ENCODE measurements at regions not wholly inside any gene's neighbourhood (a gene's known extent, or its start where the extent isn't known, plus 50 kb on each side); places are given as distances from the start of the nearest gene placed in this dataset.
"Not testable (repeated sequence)": the region's sequence is repeated elsewhere in the genome, so short reads cannot be mapped to it uniquely, and the experiment has no call there.

DNA sequence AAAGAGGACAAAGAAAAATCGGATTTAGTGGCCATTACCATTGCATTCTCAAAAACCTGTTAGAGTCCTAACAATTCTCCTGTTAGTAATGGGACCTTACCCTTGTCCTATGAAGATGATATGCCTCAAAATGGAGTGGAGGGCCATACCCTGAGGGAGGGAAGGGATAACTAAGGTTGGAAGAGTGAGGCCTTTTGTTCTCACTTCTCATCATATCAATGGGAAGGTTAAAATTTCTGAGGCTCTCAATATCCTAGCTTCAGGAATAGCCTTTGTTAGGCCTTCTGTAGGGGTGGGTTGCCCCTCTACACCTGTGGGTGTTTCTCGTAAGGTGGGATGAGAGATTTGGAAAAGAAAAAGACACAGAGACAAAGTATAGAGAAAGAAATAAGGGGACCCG lies 109.4 kb upstream of the SGIP1 start:
- DNase-seq: not testable (repeated sequence)

DNA sequence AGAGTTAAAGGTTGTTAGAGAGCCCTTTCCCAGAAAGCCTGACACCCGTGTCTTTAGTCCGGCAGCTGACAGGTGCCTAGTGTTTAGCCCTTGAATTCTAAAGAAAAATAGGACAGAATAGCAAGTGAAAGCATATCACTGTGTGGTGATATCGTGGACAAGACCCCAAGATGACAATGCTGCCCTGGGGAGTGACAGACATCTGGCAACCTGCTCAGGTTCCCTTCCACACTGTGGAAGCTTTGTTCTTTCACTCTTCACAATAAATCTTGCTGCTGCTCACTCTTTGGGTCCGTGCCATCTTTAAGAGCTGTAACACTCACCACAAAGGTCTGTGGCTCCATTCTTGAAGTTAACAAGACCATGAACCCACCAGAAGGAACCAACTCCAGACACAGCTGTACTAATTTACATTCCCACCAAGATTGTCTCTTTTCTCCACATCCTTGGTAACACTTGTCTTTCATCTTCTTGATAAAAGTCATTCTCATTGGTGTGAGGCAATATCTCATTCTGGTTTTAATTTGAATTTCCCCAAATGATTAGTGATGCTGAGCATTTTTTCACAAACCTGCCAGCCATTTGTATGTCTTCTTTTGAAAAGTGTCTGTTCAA lies 107.6 kb upstream of the SGIP1 start:
- DNase-seq: no peak

DNA sequence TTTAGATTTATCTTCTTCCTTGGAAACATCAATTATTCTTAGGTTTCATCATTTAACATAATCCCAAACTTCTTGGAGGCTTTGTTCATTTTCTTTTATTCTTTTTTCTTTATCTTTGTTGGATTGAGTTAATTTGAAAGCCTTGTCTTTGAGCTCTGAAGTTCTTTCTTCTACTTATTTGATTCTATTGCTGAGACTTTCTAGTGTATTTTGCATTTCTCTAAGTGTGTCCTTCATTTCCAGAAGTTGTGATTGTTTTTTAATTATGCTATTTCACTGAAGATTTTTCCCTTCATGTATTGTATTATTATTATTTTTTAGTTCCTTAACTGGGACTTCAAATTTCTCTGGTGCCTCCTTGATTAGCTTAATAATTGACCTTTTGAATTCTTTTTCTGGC lies 103.1 kb upstream of the SGIP1 start:
- not testable (repeated sequence) for DNase-seq

DNA sequence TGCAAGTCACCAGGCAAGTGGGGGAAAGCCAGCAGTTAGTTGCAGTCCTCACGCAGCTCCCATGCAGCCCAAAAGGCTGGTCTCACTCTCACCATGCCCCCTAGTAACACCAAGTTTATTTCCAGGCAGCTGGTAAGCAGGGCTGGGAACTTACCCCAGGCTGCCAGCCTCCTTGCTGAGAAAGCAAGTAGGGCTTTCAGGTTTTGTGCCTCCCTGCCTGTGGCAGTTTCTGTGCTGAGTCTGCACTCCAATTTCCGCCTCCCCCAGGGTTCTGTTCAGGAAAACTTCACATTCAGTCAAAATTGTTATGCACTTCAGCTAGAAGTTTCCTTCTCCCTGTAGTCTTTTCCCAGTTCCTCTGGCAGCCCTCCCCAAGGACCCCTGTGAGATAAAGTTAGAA lies 102.0 kb upstream of the SGIP1 start:
- DNase-seq: no peak

DNA sequence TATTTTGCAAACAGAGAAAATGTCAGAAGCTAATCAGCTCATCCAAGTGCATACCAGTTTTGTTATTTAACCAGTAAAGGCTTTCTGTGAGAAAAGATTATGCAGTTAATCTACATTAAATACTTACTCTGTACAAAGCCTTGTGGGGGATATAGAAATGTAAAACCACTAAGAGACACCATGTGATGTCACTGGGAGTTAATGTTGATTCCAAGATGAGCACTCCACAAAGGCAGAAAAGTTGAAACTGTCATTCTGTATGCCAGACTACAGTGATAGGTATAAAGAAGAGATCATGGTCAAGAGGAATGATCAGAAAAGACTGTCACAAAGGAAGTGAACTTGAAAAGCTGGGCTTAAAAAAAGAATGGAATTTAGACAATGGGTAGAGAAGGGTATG lies 100.3 kb upstream of the SGIP1 start:
- no peak for DNase-seq

DNA sequence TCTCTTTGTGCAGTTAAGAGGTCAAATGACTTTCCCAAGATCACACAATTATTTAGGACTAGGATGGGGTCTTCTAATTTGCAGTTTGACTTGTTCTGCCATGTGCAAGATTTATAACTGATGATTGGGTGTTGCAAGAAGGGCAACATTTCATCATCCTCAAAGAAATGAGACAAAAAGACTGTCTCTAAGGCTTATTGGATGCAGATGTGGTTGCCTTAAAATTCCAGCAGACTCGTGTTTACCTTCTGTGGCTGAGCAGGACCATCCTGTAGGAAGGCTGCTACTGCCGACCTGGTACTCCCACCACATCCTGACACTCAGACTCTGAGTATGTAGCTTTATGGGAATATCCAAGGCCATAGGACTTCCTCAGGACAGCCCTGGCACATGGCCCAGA lies 99.9 kb upstream of the SGIP1 start:
- DNase-seq: no peak

DNA sequence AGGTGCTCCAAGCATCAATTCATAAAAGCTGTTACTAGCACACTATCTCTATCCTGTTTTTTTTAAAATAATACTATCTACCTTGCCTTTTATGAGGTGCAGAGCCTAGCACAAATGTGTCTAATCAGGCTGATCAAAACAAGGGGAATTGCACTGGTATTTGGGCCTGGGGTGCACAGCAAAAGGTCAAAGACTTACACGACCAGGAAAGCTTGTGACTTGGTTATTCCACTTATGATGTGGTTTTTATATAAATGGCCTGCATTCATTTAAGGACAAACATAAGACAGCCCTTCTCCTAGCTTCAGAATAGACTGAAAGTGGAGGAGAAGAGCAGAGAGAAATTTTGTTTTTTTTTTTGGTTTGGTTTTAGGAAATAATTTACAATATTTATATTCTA lies 98.4 kb upstream of the SGIP1 start:
- no peak for DNase-seq

DNA sequence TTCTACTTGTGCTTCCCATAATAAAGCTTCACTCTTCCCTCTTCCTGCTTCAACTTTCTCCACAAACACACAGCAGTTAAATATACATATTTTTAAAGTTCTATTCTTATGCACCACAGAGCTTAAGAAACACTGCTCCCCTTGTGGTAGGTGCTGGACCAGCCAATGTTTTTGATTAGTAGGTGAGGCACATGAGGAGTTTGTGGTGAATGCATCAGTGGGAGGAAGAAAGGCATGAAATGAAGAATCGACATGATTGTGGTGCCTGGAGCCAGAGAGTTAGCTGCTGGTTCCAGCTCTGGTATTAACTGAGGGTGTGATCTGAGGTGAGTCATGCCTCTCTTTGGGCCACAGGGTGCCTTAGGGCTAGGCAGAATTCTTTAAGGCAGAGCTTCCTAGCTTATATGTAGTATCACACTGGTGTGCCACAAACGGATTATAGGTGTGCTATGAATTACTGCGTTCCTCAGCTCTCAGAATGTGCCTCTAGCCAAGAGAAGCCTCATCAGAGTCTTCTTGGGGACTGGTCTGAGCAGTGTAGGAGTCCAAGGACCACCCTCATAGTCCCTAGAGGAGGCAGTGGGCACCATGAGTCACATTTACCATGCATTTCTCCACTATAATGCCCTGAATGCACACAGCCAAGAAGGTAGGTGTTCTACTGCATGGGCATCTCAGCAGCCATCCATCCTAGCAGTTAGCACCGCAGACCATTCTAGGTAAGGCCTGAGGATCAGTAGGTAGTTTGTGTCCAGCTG lies 97.4 kb upstream of the SGIP1 start:
- peak; percentile 74 for DNase-seq

DNA sequence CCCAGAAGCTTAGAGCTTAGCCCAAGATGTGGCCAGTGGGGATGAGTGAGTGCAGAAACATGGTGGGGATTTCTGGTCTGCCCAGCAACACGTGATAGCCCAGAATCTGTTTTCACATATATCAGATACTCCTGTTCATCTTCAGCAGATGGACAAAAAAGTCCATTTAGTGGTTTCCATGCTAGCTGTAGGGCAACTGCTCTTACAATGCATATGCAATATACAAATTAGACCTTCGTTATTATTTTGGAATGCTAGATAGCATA lies 96.9 kb upstream of the SGIP1 start:
- DNase-seq: no peak

DNA sequence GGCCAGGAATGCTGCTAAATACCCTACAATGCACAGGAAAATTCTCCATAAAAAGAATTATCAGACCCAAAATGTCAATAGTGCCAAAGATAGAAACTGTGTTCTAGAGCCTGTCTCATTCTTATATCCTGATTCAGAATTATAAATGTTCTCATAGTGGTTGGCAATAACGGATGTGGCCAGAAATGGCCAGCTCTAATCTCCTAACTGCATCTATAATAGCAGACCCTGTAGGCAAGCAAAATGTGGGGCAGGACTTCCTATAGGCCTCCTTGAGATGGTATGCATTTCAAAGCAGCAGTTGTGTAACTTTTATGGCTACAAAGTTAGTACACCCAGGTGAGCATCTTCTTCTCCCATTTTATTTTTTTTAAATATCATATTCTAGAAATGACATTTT lies 95.9 kb upstream of the SGIP1 start:
- no peak for DNase-seq

DNA sequence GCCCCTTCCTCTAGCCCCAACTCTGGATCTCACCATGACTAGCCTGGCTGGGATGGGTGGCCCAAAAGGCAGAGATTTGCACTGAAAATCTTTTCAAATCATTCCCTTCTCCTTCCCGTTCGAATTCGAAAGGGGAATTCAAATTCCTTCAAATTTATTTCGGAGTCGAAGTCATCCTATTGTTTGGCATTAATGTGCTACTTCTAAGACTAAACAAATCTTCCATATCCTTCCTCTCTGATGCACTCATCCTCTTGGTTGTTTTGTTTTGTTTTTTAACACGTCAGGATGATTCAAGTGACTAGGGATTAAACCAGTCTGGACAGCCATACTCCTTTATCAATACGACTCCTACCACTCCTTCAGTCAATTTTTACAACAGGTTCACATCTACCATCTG lies 95.5 kb upstream of the SGIP1 start:
- DNase-seq: peak; percentile 15

DNA sequence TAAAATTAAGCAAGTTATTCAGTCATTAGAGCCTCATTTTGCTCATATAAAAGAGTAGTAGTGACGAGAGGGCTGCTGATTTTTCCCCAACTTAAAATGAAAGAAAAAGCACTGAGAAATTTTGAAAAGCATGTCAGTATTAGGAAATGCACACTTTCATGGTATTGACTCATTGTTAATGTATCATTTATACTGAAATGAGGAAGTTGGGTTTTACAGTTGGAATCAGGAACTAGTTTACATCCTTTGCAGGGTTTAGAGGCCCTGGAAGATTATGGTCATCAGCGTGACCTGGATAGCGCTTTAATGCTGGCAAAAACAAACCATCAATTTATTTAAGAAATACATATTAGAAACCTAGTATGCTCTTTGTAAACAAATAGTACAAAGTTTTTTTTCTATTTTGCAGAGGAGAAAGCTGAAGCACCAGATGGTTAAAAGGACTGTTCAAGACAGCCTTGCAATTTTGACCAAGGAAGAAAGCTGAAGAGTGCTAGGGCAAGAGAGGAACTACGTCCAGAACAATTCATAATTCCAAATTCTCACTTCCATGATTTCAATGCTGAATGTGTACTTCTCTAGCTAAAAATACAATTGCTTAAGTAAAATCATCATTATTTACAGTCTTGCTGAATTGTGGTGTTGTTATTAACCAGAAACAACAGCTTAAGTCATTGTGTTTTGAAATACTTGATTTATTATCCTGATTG lies 94.8 kb upstream of the SGIP1 start:
- no peak for DNase-seq

DNA sequence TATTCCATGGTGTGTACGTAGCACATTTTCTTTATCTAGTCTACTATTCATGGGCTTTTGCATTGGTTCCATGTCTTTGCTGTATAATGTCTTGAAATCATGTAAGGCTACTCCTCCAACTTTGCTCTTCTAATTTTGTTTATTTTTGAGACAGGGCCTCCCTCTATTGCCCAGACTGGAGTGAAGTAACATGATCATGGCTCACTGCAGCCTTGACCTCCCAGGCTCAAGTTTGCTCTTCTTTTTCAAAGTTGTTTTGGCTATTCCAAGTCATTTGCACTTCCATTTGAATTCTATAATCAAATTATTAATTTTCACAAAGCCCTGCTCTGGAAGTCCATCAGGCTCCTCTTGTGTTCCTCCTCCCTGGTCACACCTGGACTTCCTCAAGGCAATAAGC lies 90.2 kb upstream of the SGIP1 start:
- DNase-seq: no peak

DNA sequence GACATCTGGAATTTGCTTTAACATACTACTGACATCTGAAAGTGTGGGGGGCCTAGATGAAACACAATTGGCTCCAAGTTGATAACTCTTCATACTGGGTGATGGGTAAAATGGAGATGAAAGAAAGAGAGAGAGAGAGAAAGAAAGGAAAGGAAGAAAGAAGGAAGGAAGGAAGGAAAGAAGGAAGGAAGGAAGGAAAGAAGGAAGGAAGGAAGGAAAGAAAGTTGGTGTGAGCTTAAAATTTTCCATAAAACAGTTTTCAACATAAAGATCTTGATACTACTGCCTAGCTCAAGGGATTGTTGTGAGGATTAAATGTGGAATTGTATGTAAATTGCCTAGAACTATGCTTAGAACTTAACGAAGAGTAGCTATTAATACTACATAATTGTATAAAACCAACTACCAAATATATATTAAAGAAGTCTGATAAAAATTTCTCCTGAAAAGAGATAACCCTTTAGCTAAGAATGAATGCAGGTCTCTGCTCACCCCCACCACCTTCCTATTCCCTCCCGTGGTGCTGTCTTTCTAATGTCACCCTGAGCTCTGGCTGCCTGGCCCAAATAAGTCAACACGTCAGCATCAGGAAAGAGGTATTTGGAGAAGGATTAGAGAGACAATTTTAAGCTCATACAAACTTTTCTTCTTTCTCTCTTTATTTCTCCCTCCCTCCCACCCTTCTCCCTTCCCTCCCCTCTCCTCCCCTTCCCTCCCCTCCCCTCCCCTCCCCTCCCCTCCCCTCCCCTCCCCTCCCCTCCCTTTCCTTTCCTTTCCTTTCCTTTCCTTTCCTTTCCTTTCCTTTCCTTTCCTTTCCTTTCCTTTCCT lies 89.3 kb upstream of the SGIP1 start:
- DNase-seq: no peak

DNA sequence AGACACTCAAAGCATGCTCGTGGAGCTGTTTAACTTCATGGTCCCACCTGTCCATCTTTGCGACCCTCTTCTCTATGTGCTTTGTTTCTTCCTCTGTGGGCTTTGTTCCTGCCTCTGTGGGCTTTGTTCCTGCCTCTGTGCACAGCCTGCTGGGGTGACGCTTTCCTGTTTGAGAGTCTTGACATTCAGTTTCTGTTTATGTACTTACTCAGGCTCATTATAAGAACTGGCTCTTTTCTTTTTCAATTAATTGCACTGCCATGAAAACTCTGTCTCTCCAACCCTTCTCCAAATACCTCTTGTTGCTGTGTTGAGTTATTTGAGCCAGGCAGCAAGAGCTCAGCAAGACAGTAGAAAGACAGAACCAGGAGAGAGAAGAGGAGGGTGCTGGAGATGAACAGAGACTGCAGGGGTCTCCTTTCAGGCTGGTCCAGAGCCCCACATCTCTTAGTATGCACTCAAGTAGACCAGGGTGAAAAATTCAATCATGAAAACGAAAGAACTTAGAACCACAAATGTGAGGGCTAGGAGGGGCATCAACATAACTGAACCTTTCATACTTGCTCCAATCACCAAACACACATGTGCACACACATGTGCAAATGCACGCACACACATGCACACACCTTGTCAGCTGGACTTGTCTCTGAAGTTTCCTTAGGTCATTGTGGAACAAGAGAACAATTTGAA lies 88.3 kb upstream of the SGIP1 start:
- DNase-seq: peak; percentile 70

DNA sequence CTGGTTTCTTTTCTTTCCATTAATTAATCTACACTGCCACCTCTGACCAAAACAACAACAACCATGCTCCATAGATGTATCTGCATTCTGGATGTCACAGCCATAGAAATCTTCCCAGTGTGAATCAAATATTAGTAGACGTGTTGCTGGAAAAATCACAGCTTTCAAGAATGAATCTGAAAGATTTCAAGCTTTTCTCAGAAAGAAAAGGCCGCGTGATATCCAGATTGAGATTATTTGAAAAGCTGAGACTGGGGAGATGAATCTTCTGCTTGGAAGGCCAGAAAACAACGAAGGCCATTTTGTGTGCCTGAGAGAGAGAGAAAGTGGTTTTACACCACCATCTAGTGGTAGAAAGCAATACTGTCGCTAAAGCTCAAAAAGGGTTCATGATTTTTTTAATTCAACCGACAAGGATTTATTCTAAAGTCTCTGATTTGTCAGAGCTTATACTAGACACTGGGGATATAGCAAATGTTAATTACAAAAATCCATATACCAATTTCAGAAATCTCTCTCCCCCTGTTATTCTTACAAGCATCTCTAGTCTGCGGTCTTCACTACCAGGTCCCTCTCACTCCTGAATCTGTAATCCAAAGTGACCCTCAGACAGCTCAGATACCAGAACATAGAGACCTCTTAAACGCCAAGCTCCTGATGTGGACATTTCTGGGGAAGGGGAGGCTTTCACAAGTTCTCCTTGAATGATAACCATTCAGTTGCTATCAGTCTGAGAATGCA lies 87.5 kb upstream of the SGIP1 start:
- DNase-seq: peak; percentile 32

DNA sequence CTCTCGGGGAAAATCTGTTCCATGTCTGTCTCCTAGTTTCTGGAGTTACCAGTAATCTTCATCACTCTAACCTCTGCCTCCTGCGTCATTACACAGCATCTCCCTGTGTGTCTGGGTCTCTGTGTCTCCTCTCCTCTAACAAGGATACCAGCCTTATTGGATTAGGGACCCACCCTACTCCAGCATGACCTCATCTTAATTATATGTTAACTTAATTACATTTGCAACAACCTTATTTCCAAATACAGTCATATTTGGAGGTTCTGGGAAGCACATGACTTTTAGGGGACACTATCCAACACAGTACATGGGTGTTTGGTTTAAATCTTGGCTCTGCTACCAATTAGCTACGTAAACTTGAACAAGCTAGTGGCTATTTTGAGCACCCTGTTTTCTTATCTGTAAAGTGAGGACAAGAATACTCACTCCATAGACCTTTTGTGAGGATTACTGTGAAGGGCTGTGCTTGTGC lies 83.9 kb upstream of the SGIP1 start:
- no peak for DNase-seq

DNA sequence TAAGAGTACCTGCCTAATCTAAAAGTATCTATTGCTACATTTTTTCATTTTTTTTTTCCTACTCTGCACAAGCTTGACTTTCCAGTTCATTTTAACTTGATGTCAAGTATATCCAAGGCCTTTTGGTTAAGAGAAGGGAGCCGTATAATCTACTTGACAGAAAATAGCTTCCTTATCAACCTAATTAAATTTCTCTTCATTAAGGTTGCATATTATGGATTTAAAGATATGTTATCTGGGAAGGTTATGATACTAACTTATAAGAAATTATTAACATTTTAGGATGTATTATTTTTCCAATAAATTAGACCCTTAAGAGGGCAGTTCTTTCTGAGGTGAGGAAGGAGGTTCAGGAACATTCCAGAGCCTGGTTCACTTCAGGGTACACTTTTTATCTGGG lies 83.1 kb upstream of the SGIP1 start:
- no peak for DNase-seq

DNA sequence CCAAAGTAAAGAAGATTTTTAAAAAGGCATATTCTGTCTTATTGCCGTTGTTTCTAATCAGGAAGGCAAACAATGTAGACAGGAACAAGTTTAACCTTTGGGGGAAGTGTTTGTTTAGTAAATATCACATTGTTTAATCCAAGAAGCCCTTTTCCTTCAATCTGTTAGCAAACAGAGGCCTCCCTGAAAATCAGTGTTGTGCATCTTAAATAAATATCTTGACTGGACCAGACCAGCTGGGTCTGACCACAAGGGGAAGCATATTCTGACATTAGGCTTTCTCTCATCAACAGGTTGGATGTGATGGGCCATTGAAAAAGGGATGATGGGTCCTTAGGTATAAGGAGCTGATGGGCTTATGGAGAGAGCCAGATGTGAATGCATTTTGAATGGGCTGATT lies 81.8 kb upstream of the SGIP1 start:
- DNase-seq: no peak

DNA sequence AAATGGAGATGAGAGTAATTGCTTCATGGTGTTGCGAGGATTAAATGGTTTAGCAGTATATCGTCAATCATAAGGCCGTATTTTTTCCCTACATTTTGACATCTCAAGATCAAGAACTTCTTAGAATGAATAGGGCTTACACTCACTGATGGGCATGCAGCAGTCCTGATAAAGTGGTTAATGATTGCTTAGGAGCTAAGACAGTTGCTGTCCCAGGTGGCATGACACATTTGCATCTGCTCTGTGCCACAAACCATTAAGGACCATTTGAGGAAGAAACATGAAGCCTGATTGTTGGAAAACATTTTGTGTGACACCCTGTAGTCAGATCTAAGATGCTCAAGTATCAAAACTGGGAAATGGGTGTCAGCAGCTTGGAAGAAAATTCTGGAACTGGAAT lies 81.0 kb upstream of the SGIP1 start:
- DNase-seq: no peak

DNA sequence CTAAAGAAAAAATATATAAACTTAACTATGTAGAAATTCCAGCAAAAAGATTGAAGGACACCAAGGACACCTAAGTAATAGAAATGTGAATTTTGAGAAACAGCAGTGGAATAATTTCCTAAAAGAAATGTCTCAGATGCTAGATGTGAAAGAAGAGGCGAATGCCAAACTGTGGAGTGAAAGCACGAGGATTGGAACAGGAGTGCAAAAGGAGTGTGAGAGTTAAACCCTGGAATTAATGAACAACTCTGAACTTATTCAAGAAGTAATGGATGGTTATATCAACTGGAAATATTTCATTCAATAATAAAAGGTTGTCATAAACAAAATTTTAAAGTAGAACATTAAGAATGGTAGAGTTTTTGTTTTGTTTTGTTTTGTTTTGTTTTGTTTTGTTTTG lies 78.5 kb upstream of the SGIP1 start:
- DNase-seq: no peak

DNA sequence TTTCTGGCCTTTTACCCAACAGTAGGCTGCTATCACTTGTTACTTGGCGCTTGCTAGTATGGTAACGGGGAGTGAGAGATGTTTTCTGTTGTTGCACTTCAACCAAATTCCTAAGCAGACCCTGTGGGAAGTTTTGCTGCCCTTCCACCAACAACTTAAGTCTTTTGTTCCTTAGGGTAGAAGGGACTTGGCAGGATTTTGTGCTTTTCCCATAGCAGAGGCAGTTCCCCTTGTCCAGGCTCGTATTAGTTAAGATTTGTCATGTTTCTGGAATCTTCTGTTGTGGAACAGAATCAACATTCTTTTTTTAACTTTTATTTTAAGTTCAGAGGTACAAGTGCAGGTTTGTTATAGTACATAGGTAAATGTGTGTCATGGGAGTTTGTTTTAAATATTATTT lies 73.2 kb upstream of the SGIP1 start:
- DNase-seq: no peak

All from activated CD4-positive, alpha-beta T cell treated with anti-CD3 and anti-CD28 coated beads for 48 hours (primary cell).